Body of pancreas (tissue), 4 donors: ENCODE measurements at regions not wholly inside any gene's neighbourhood (a gene's known extent, or its start where the extent isn't known, plus 50 kb on each side); places are given as distances from the start of the nearest gene placed in this dataset.

ENCODE experiments used
- CTCF ChIP-seq, 7 experiments: fragments of 450-650 bp in 4 of 7; fragments of 200-600 bp in 3 of 7; sonication (generic) in 3 of 7; IDR thresholded peaks; one replicate each; pipeline ENCODE4 v1.5.1; 2016 to 2019; ENCODE audit warnings: antibody characterized with exemption in 7 of 7
- POLR2A ChIP-seq, 3 donors: fragments of 450-650 bp; IDR thresholded peaks; one replicate each; pipeline ENCODE4 v1.6.1; 2016; ENCODE audit warnings: antibody characterized with exemption in 3 of 3, mild to moderate bottlenecking in 2 of 3

- no peak for TF ChIP-seq CTCF (IDR thresholded peaks at IDR 0.05)
- TF ChIP-seq POLR2A (IDR thresholded peaks at IDR 0.05) = no peak
These were observed 277.2 kb downstream of the CXXC4 start for GRCh38 chr4:104217526-104217925.
